WTC11 (cell line): ENCODE measurements at regions not wholly inside any gene's neighbourhood (a gene's known extent, or its start where the extent isn't known, plus 50 kb on each side); places are given as distances from the start of the nearest gene placed in this dataset.

Experiments used
- ATAC-seq: fragments of 200-7000 bp; cut with Tn5 transposase; 2 replicates; pipeline ENCODE4 v1.10.0; 2021; ENCODE audit warnings: mild to moderate bottlenecking, moderate library complexity
- CTCF ChIA-PET: fragments of 300-600 bp; sonication (Branson Sonifier 250); formaldehyde crosslinking; loops from one replicate; lab custom pipeline; 2021; ENCODE audit warnings: antibody characterized with exemption; lab: Charles Lee
- POLR2A ChIA-PET: fragments of 350-600 bp; sonication (Branson Sonifier 250); formaldehyde crosslinking; loops from one replicate; lab custom pipeline; 2021; ENCODE audit warnings: antibody characterized with exemption; lab: Charles Lee
- DNase-seq: peaks from one replicate; pipeline ENCODE4 v3.0.0; 2021; ENCODE audit warnings: low spot score
- H3K27ac Mint-ChIP-seq: 2 replicates; pipeline ENCODE4 v1.8.0; 2021; ENCODE audit warnings: mixed read lengths
- H3K27me3 Mint-ChIP-seq: 2 replicates; pipeline ENCODE4 v1.8.0; 2021; ENCODE audit warnings: low read depth, mild to moderate bottlenecking, moderate library complexity, mixed read lengths
- H3K36me3 Mint-ChIP-seq: 2 replicates; pipeline ENCODE4 v1.8.0; 2021; ENCODE audit warnings: mixed read lengths
- H3K4me1 Mint-ChIP-seq: 2 replicates; pipeline ENCODE4 v1.8.0; 2022; ENCODE audit warnings: mixed read lengths
- H3K4me3 Mint-ChIP-seq: 2 replicates; pipeline ENCODE4 v1.8.0; 2021; ENCODE audit warnings: mild to moderate bottlenecking, moderate library complexity, mixed read lengths
- H3K9me3 Mint-ChIP-seq: 2 replicates; pipeline ENCODE4 v1.8.0; 2021; ENCODE audit warnings: mixed read lengths
- ATF6 ChIP-seq: sonication (generic); formaldehyde crosslinking; IDR thresholded peaks from 2 replicates; pipeline ENCODE4 v1.8.1; 2023; ENCODE audit warnings: mild to moderate bottlenecking, missing genetic modification reagents
- FOXP4 ChIP-seq: sonication (generic); formaldehyde crosslinking; IDR thresholded peaks from 2 replicates; pipeline ENCODE4 v1.8.0; 2022; ENCODE audit warnings: mild to moderate bottlenecking, missing genetic modification reagents
- GRHL2 ChIP-seq: fragments of 250-450 bp; sonication (Bioruptor Pico); IDR thresholded peaks from 2 replicates; pipeline ENCODE4 v1.8.0; 2022; ENCODE audit warnings: mild to moderate bottlenecking, moderate library complexity; ENCODE audit not compliant: insufficient replicate concordance, severe bottlenecking
- IRF2 ChIP-seq: sonication (generic); formaldehyde crosslinking; IDR thresholded peaks from 2 replicates; pipeline ENCODE4 v1.8.0; 2022; ENCODE audit warnings: low read depth, missing genetic modification reagents, borderline replicate concordance
- MYBL2 ChIP-seq: sonication (generic); formaldehyde crosslinking; IDR thresholded peaks from 2 replicates; pipeline ENCODE4 v1.8.1; 2023; ENCODE audit warnings: mild to moderate bottlenecking, moderate library complexity, missing genetic modification reagents
- SP1 ChIP-seq: sonication (generic); formaldehyde crosslinking; conservative IDR thresholded peaks from 2 replicates; pipeline ENCODE4 v1.8.1; 2022; ENCODE audit warnings: missing genetic modification reagents
- ZNF425 ChIP-seq: fragments of 250-450 bp; sonication (Bioruptor Pico); conservative IDR thresholded peaks from 2 replicates; pipeline ENCODE4 v1.9.0; 2021; ENCODE audit warnings: mild to moderate bottlenecking
- TF ChIP-seq, protein P1 (sequence below): sonication (generic); formaldehyde crosslinking; conservative IDR thresholded peaks from 2 replicates; pipeline ENCODE4 v1.8.1; 2023; ENCODE audit warnings: mild to moderate bottlenecking, low read depth, missing genetic modification reagents, moderate library complexity
- TF ChIP-seq, protein P2 (sequence below): sonication (generic); formaldehyde crosslinking; IDR thresholded peaks from 2 replicates; pipeline ENCODE4 v1.8.1; 2023; ENCODE audit warnings: mild to moderate bottlenecking, missing genetic modification reagents, moderate library complexity
- TF ChIP-seq, protein P3 (sequence below): sonication (generic); formaldehyde crosslinking; IDR thresholded peaks from 2 replicates; pipeline ENCODE4 v1.8.1; 2023; ENCODE audit warnings: mild to moderate bottlenecking, missing genetic modification reagents
- TF ChIP-seq, protein P4 (sequence below): sonication (generic); formaldehyde crosslinking; IDR thresholded peaks from 2 replicates; pipeline ENCODE4 v1.8.1; 2023; ENCODE audit warnings: mild to moderate bottlenecking, missing genetic modification reagents, borderline replicate concordance

GRCh38 chr14:53515276-53515675 lies 362.2 kb upstream of the DDHD1 start:
- Mint-ChIP-seq H3K9me3 (peaks cover 6% of the 10 kb centered on the region; the same call in 1 of the 2 replicates), H3K27ac (no peak overlapping the region), H3K4me3 (no peak overlapping the region), H3K36me3 (no peaks in the 10 kb centered on the region), H3K27me3 (no peaks in the 10 kb centered on the region), H3K4me1 (peaks cover 2% of the 10 kb centered on the region; the same call in 1 of the 2 replicates)
- no peak for DNase-seq
- ATAC-seq = no peak
- ChIA-PET CTCF (no interaction called here), POLR2A (no interaction called here)
- TF ChIP-seq ZNF425 = no peak
- TF ChIP-seq MYBL2 (CRISPR knock-in tag) = no peak
- TF ChIP-seq, protein P1, sequence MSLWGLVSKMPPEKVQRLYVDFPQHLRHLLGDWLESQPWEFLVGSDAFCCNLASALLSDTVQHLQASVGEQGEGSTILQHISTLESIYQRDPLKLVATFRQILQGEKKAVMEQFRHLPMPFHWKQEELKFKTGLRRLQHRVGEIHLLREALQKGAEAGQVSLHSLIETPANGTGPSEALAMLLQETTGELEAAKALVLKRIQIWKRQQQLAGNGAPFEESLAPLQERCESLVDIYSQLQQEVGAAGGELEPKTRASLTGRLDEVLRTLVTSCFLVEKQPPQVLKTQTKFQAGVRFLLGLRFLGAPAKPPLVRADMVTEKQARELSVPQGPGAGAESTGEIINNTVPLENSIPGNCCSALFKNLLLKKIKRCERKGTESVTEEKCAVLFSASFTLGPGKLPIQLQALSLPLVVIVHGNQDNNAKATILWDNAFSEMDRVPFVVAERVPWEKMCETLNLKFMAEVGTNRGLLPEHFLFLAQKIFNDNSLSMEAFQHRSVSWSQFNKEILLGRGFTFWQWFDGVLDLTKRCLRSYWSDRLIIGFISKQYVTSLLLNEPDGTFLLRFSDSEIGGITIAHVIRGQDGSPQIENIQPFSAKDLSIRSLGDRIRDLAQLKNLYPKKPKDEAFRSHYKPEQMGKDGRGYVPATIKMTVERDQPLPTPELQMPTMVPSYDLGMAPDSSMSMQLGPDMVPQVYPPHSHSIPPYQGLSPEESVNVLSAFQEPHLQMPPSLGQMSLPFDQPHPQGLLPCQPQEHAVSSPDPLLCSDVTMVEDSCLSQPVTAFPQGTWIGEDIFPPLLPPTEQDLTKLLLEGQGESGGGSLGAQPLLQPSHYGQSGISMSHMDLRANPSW (CRISPR knock-in tag) = no peak
- no peak for TF ChIP-seq ATF6
- TF ChIP-seq, protein P2, sequence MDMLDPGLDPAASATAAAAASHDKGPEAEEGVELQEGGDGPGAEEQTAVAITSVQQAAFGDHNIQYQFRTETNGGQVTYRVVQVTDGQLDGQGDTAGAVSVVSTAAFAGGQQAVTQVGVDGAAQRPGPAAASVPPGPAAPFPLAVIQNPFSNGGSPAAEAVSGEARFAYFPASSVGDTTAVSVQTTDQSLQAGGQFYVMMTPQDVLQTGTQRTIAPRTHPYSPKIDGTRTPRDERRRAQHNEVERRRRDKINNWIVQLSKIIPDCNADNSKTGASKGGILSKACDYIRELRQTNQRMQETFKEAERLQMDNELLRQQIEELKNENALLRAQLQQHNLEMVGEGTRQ = no peak
- TF ChIP-seq, protein P3, sequence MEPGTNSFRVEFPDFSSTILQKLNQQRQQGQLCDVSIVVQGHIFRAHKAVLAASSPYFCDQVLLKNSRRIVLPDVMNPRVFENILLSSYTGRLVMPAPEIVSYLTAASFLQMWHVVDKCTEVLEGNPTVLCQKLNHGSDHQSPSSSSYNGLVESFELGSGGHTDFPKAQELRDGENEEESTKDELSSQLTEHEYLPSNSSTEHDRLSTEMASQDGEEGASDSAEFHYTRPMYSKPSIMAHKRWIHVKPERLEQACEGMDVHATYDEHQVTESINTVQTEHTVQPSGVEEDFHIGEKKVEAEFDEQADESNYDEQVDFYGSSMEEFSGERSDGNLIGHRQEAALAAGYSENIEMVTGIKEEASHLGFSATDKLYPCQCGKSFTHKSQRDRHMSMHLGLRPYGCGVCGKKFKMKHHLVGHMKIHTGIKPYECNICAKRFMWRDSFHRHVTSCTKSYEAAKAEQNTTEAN (CRISPR knock-in tag) = no peak
- no peak for TF ChIP-seq IRF2 (CRISPR knock-in tag)
- no peak for TF ChIP-seq SP1 (CRISPR knock-in tag)
- TF ChIP-seq GRHL2 = no peak
- TF ChIP-seq, protein P4, sequence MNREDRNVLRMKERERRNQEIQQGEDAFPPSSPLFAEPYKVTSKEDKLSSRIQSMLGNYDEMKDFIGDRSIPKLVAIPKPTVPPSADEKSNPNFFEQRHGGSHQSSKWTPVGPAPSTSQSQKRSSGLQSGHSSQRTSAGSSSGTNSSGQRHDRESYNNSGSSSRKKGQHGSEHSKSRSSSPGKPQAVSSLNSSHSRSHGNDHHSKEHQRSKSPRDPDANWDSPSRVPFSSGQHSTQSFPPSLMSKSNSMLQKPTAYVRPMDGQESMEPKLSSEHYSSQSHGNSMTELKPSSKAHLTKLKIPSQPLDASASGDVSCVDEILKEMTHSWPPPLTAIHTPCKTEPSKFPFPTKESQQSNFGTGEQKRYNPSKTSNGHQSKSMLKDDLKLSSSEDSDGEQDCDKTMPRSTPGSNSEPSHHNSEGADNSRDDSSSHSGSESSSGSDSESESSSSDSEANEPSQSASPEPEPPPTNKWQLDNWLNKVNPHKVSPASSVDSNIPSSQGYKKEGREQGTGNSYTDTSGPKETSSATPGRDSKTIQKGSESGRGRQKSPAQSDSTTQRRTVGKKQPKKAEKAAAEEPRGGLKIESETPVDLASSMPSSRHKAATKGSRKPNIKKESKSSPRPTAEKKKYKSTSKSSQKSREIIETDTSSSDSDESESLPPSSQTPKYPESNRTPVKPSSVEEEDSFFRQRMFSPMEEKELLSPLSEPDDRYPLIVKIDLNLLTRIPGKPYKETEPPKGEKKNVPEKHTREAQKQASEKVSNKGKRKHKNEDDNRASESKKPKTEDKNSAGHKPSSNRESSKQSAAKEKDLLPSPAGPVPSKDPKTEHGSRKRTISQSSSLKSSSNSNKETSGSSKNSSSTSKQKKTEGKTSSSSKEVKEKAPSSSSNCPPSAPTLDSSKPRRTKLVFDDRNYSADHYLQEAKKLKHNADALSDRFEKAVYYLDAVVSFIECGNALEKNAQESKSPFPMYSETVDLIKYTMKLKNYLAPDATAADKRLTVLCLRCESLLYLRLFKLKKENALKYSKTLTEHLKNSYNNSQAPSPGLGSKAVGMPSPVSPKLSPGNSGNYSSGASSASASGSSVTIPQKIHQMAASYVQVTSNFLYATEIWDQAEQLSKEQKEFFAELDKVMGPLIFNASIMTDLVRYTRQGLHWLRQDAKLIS = no peak
- no peak for TF ChIP-seq FOXP4 (CRISPR knock-in tag)
